ENCODE measurements at regions not wholly inside any gene's neighbourhood (a gene's known extent, or its start where the extent isn't known, plus 50 kb on each side); places are given as distances from the start of the nearest gene placed in this dataset.

- no peak overlapping the region for H2AFZ ChIP-seq (ENCODE audit: low read length)
- H3K27me3 ChIP-seq (replicated peaks in 1 of 4; ENCODE audit: control insufficient read depth in 3 of 4, extremely low read depth in 1 of 4, insufficient read depth in 3 of 4, low read length in 3 of 4): no peaks in the 10 kb centered on the region
- H3K18ac ChIP-seq (ENCODE audit: extremely low read depth, low read length): no peak overlapping the region
- H2AK5ac ChIP-seq (ENCODE audit: low read depth, low read length): no peak overlapping the region
- H3K14ac ChIP-seq (ENCODE audit: insufficient read length): no peak overlapping the region
- H3K56ac ChIP-seq (replicated peaks; ENCODE audit: insufficient read length, low read depth, low read length): no peak overlapping the region
- no peak for FAIRE-seq
- H2BK12ac ChIP-seq (ENCODE audit: low read depth, low read length): no peak overlapping the region
- H3K79me1 ChIP-seq (ENCODE audit: low read depth, low read length): no peaks in the 10 kb centered on the region
- H3K9ac ChIP-seq (replicated peaks in 1 of 4; ENCODE audit: extremely low read depth in 1 of 4, low read depth in 3 of 4, low read length in 3 of 4): no peak overlapping the region
- H3K4me2 ChIP-seq (ENCODE audit: insufficient read depth in 1 of 2, low read depth in 2 of 2, low read length in 2 of 2): no peak overlapping the region
- no peak overlapping the region for H3K27ac ChIP-seq (ENCODE audit: low read depth, low read length)
- no peak overlapping the region for H2BK20ac ChIP-seq (ENCODE audit: low read length)
- H4K91ac ChIP-seq (replicated peaks; ENCODE audit: insufficient read length, low read length): no peak overlapping the region
- H4K8ac ChIP-seq (ENCODE audit: extremely low read depth, insufficient read depth, low read length): no peak overlapping the region
- H3K23ac ChIP-seq (ENCODE audit: insufficient read length): no peak overlapping the region
- no peak overlapping the region for H4K5ac ChIP-seq (ENCODE audit: insufficient read length, low read depth, low read length)
- POLR2A ChIA-PET (ENCODE audit: partially characterized antibody): no interaction called here
- H2BK120ac ChIP-seq (replicated peaks; ENCODE audit: low read depth, low read length): no peak overlapping the region
- H3K4ac ChIP-seq (replicated peaks; ENCODE audit: insufficient read length, low read depth, low read length): no peak overlapping the region
- H3K79me2 ChIP-seq (ENCODE audit: control insufficient read depth in 1 of 2, insufficient read depth in 2 of 2, low read length in 2 of 2): no peaks in the 10 kb centered on the region
- no peaks in the 10 kb centered on the region for H4K20me1 ChIP-seq (replicated peaks in 1 of 2; ENCODE audit: control insufficient read depth in 1 of 2, insufficient read depth in 2 of 2, low read length in 2 of 2)
- H2BK5ac ChIP-seq (ENCODE audit: low read depth, low read length): no peak overlapping the region
- no peak for DNase-seq (ENCODE audit: low read depth in 1 of 2, low spot score in 2 of 2)
- no peaks in the 10 kb centered on the region for H3K4me1 ChIP-seq (replicated peaks in 1 of 4; ENCODE audit: control insufficient read depth in 3 of 4, insufficient read depth in 4 of 4, low read length in 3 of 4)
- H3K36me3 ChIP-seq (ENCODE audit: control insufficient read depth in 2 of 4, insufficient read depth in 4 of 4, low read length in 3 of 4): no peaks in the 10 kb centered on the region
- H3K9me3 ChIP-seq (ENCODE audit: insufficient read depth in 2 of 2, low read depth in 1 of 2, low read length in 1 of 2): no peaks in the 10 kb centered on the region
- no peak overlapping the region for H2BK15ac ChIP-seq (ENCODE audit: low read length)
- CTCF ChIA-PET (ENCODE audit: partially characterized antibody): interaction anchor here (0.6 kb wide), 1 partner anchor 475 kb away, joined by 4 read pairs; no protein-coding TSS in a partner anchor
- no peak overlapping the region for H3K4me3 ChIP-seq (ENCODE audit: extremely low read depth in 1 of 4, insufficient read depth in 2 of 4, low read depth in 3 of 4, low read length in 4 of 4)
- H3K23me2 ChIP-seq (ENCODE audit: low read depth, low read length): no peaks in the 10 kb centered on the region; the same call in 1 of the 2 replicates
- TF ChIP-seq SUZ12 (IDR thresholded peaks at IDR 0.05; ENCODE audit: low read length) (no peak), FOSL1 (IDR thresholded peaks at IDR 0.05; ENCODE audit: insufficient read depth, low read depth, low read length) (no peak), TAF1 (IDR thresholded peaks at IDR 0.05; ENCODE audit: low read depth, low read length) (no peak), YY1 (IDR thresholded peaks at IDR 0.05; ENCODE audit: low read depth, low read length) (no peak), KDM4A (IDR thresholded peaks at IDR 0.05; ENCODE audit: low read depth, low read length, severe bottlenecking) (no peak), SRF (IDR thresholded peaks at IDR 0.05; ENCODE audit: low read depth, low read length) (no peak), USF2 (IDR thresholded peaks at IDR 0.05; ENCODE audit: low read length) (no peak), TAF7 (optimal IDR thresholded peaks at IDR 0.05; ENCODE audit: borderline replicate concordance, low read depth, low read length) (no peak), BCL11A (IDR thresholded peaks at IDR 0.05; ENCODE audit: low read depth in 2 of 2, low read length in 2 of 2) (no peak), PHF8 (conservative IDR thresholded peaks at IDR 0.05; ENCODE audit: low read depth, low read length) (no peak), CEBPB (IDR thresholded peaks at IDR 0.05; ENCODE audit: low read depth, low read length) (no peak), ZNF274 (IDR thresholded peaks at IDR 0.05; ENCODE audit: borderline replicate concordance, extremely low read depth, low read length) (no peak), CTBP2 (IDR thresholded peaks at IDR 0.05; ENCODE audit: borderline replicate concordance, insufficient read depth, insufficient read length, low read length) (no peak), CHD1 (IDR thresholded peaks at IDR 0.05; ENCODE audit: low read depth, low read length) (no peak), SP1 (IDR thresholded peaks at IDR 0.05; ENCODE audit: low read depth, low read length) (no peak)
These were observed 182.7 kb downstream of the ENC1 start for GRCh38 chr5:74457876-74458275.
